IMR-90 (cell line): ENCODE measurements at regions not wholly inside any gene's neighbourhood (a gene's known extent, or its start where the extent isn't known, plus 50 kb on each side); places are given as distances from the start of the nearest gene placed in this dataset.
A peak's percentile ranks its signal among the peaks of the same experiment; 100 is the strongest.

Source experiments
- ATAC-seq: fragments of 200-7000 bp; cut with Tn5 transposase; 2 replicates; pipeline ENCODE4 v1.9.1; 2020; ENCODE audit warnings: low read depth, mild to moderate bottlenecking, moderate library complexity
- BruUV-seq: library from RNA; stranded (reverse); fragments of 400-500 nt; replicated peaks from 2 replicates; lab custom pipeline; 2021; lab: Mats Ljungman, UMichigan
- CTCF ChIA-PET: fragments of 300-600 bp; formaldehyde crosslinking; extraction: SDS; loops from one replicate; lab custom pipeline; 2021; ENCODE audit warnings: antibody characterized with exemption; lab: Yijun Ruan, JAX
- POLR2A ChIA-PET: fragments of 300-600 bp; sonication (Branson Sonifier 250); formaldehyde crosslinking; loops from one replicate; lab custom pipeline; 2022; ENCODE audit warnings: antibody characterized with exemption; ENCODE audit not compliant: unreplicated experiment; lab: Charles Lee
- DNase-seq: peaks from one replicate; pipeline ENCODE4 v3.0.0; 2013
- H2AFZ ChIP-seq: replicated peaks from 2 replicates; pipeline ENCODE3; 2013; ENCODE audit warnings: low read length, mild to moderate bottlenecking; ENCODE audit not compliant: poor library complexity
- H2AK5ac ChIP-seq: 2 replicates; pipeline ENCODE4 v1.6.1; 2013; ENCODE audit warnings: low read depth, low read length, inconsistent platforms
- H2AK9ac ChIP-seq: replicated peaks from 2 replicates; pipeline ENCODE3; 2013; ENCODE audit warnings: mild to moderate bottlenecking, low read depth, low read length, moderate library complexity; ENCODE audit not compliant: poor library complexity
- H2BK120ac ChIP-seq: 2 replicates; pipeline ENCODE4 v1.6.1; 2013; ENCODE audit warnings: low read depth, low read length, inconsistent platforms
- H2BK15ac ChIP-seq: 3 replicates; pipeline ENCODE4 v1.6.1; 2013; ENCODE audit warnings: low read depth, low read length, inconsistent platforms
- H2BK20ac ChIP-seq: 2 replicates; pipeline ENCODE4 v1.6.1; 2013; ENCODE audit warnings: low read depth, mild to moderate bottlenecking, inconsistent platforms, low read length, moderate library complexity
- H2BK5ac ChIP-seq: 2 replicates; pipeline ENCODE4 v1.6.1; 2013; ENCODE audit warnings: mild to moderate bottlenecking, low read depth, low read length, inconsistent platforms; ENCODE audit not compliant: poor library complexity, severe bottlenecking
- H3K14ac ChIP-seq: replicated peaks from 2 replicates; pipeline ENCODE4 v1.6.1; 2013; ENCODE audit warnings: low read depth, low read length, inconsistent platforms
- H3K18ac ChIP-seq: 2 replicates; pipeline ENCODE4 v1.6.1; 2013; ENCODE audit warnings: low read depth, low read length, control low read depth
- H3K23ac ChIP-seq: 2 replicates; pipeline ENCODE4 v1.6.1; 2013; ENCODE audit warnings: low read depth, low read length, inconsistent platforms
- H3K27ac ChIP-seq: 2 replicates; pipeline ENCODE4 v1.5.1; 2013; ENCODE audit warnings: mild to moderate bottlenecking, control low read depth, low read length; ENCODE audit not compliant: insufficient read depth
- H3K27me3 ChIP-seq: 2 replicates; pipeline ENCODE4 v1.6.1; 2013; ENCODE audit warnings: low read length; ENCODE audit not compliant: control insufficient read depth, insufficient read depth
- H3K36me3 ChIP-seq: 2 replicates; pipeline ENCODE4 v1.6.1; 2013; ENCODE audit warnings: low read length, mixed read lengths; ENCODE audit not compliant: control insufficient read depth, insufficient read depth
- H3K4ac ChIP-seq: 2 replicates; pipeline ENCODE4 v1.6.1; 2013; ENCODE audit warnings: low read depth, low read length, inconsistent platforms
- H3K4me1 ChIP-seq: 2 replicates; pipeline ENCODE4 v1.6.1; 2013; ENCODE audit warnings: low read length, mixed read lengths; ENCODE audit not compliant: control insufficient read depth, insufficient read depth
- H3K4me2 ChIP-seq: 2 replicates; pipeline ENCODE4 v1.6.1; 2013; ENCODE audit warnings: low read depth, mild to moderate bottlenecking, control low read depth, low read length, moderate library complexity
- H3K4me3 ChIP-seq: 2 replicates; pipeline ENCODE4 v1.5.1; 2013; ENCODE audit warnings: low read depth, mild to moderate bottlenecking, control low read depth, low read length, moderate library complexity; ENCODE audit not compliant: insufficient read depth
- H3K56ac ChIP-seq: 2 replicates; pipeline ENCODE4 v1.6.1; 2013; ENCODE audit warnings: low read length, inconsistent platforms; ENCODE audit not compliant: insufficient read depth; ENCODE audit errors: extremely low read depth
- H3K79me1 ChIP-seq, 2 experiments: 2 replicates each; pipeline ENCODE4 v1.6.1; 2013; ENCODE audit warnings: low read length in 2 of 2, inconsistent platforms in 1 of 2, low read depth in 1 of 2
- H3K9ac ChIP-seq: 2 replicates; pipeline ENCODE4 v1.6.1; 2013; ENCODE audit warnings: low read depth, low read length, control low read depth
- H3K9me1 ChIP-seq: 2 replicates; pipeline ENCODE4 v1.6.1; 2013; ENCODE audit warnings: low read length, inconsistent platforms; ENCODE audit not compliant: insufficient read depth
- H3K9me3 ChIP-seq: 2 replicates; pipeline ENCODE4 v1.6.1; 2013; ENCODE audit warnings: low read length; ENCODE audit not compliant: control insufficient read depth, insufficient read depth
- H4K20me1 ChIP-seq: 2 replicates; pipeline ENCODE4 v1.6.1; 2013; ENCODE audit warnings: low read length, inconsistent platforms; ENCODE audit not compliant: insufficient read depth
- H4K5ac ChIP-seq: 2 replicates; pipeline ENCODE4 v1.6.1; 2013; ENCODE audit warnings: mild to moderate bottlenecking, low read depth, low read length, control low read depth
- H4K8ac ChIP-seq, 2 experiments: 2 replicates each; pipeline ENCODE4 v1.6.1; 2013; ENCODE audit warnings: low read depth in 2 of 2, low read length in 2 of 2, control low read depth in 1 of 2, inconsistent platforms in 1 of 2
- H4K91ac ChIP-seq: 2 replicates; pipeline ENCODE4 v1.6.1; 2013; ENCODE audit warnings: low read depth, low read length, inconsistent platforms; ENCODE audit not compliant: insufficient read depth
- BHLHE40 ChIP-seq: fragments of 150-350 bp; IDR thresholded peaks from 2 replicates; pipeline ENCODE4 v1.6.1; 2016; ENCODE audit warnings: mild to moderate bottlenecking, low read depth, low read length
- CEBPB ChIP-seq: IDR thresholded peaks from 2 replicates; pipeline ENCODE4 v1.6.1; 2012; ENCODE audit warnings: low read depth, low read length, improper control_type of control experiment
- CHD1 ChIP-seq: IDR thresholded peaks from 2 replicates; pipeline ENCODE4 v1.6.1; 2012; ENCODE audit warnings: low read depth, low read length, improper control_type of control experiment
- CTCF ChIP-seq: conservative IDR thresholded peaks from 2 replicates; pipeline ENCODE4 v1.5.1; 2012; ENCODE audit warnings: mild to moderate bottlenecking, low read depth, low read length, improper control_type of control experiment
- ELK1 ChIP-seq: fragments of 150-350 bp; IDR thresholded peaks from 2 replicates; pipeline ENCODE4 v1.6.1; 2016; ENCODE audit warnings: low read depth, mild to moderate bottlenecking, low read length, moderate library complexity, borderline replicate concordance
- FOS ChIP-seq: fragments of 150-350 bp; IDR thresholded peaks from 2 replicates; pipeline ENCODE4 v1.6.1; 2016; ENCODE audit warnings: low read depth, low read length
- MAFK ChIP-seq: IDR thresholded peaks from 2 replicates; pipeline ENCODE4 v1.6.1; 2012; ENCODE audit warnings: low read depth, low read length, improper control_type of control experiment
- MAZ ChIP-seq: IDR thresholded peaks from 2 replicates; pipeline ENCODE4 v1.6.1; 2012; ENCODE audit warnings: low read depth, mild to moderate bottlenecking, low read length, improper control_type of control experiment, moderate library complexity, borderline replicate concordance
- MXI1 ChIP-seq: IDR thresholded peaks from 2 replicates; pipeline ENCODE4 v1.6.1; 2012; ENCODE audit warnings: low read depth, mild to moderate bottlenecking, low read length, moderate library complexity, borderline replicate concordance
- NFE2L2 ChIP-seq: fragments of 150-350 bp; IDR thresholded peaks from 2 replicates; pipeline ENCODE4 v1.6.1; 2016; ENCODE audit warnings: low read depth, mild to moderate bottlenecking, low read length
- POLR2A ChIP-seq: IDR thresholded peaks from 2 replicates; pipeline ENCODE4 v1.6.1; 2012; ENCODE audit warnings: mild to moderate bottlenecking, low read depth, low read length
- RAD21 ChIP-seq: IDR thresholded peaks from 2 replicates; pipeline ENCODE4 v1.6.1; 2012; ENCODE audit warnings: low read length, improper control_type of control experiment
- RCOR1 ChIP-seq: IDR thresholded peaks from 2 replicates; pipeline ENCODE4 v1.6.1; 2012; ENCODE audit warnings: mild to moderate bottlenecking, low read length, improper control_type of control experiment; ENCODE audit not compliant: insufficient replicate concordance
- RFX5 ChIP-seq: IDR thresholded peaks from 2 replicates; pipeline ENCODE4 v1.8.0; 2012; ENCODE audit warnings: low read depth, mild to moderate bottlenecking, low read length, moderate library complexity
- SMC3 ChIP-seq: fragments of 150-350 bp; IDR thresholded peaks from 2 replicates; pipeline ENCODE4 v1.6.1; 2016; ENCODE audit warnings: low read depth, mild to moderate bottlenecking, antibody characterized with exemption, low read length, moderate library complexity
- USF2 ChIP-seq: fragments of 150-350 bp; IDR thresholded peaks from 2 replicates; pipeline ENCODE4 v1.6.1; 2017; ENCODE audit warnings: mild to moderate bottlenecking, antibody characterized with exemption, low read length, low read depth
- WGBS, 2 experiments: methylation state at CpG; one replicate each; pipeline versions ENCODE4 v1.1.5 to v1.1.7; 2013; ENCODE audit warnings: missing lambda C conversion rate in 2 of 2; ENCODE audit not compliant: insufficient read length in 1 of 2; ENCODE audit errors: extremely low coverage in 2 of 2; 5-methylcytosine and 5-hydroxymethylcytosine counted together
- dilution Hi-C: fragments of 300-500 bp; cut with HindIII; formaldehyde crosslinking; loops from one replicate; pipeline ENCODE4 v1.14.3; 2018; ENCODE audit warnings: low sequenced_read_pairs; ENCODE audit not compliant: unreplicated experiment
- in situ Hi-C: fragments of 300-500 bp; cut with MboI; formaldehyde crosslinking; loops from 3 replicates; pipeline ENCODE4 v1.14.3; 2019; ENCODE audit warnings: low sequenced_read_pairs, inconsistent platforms, mixed read lengths
- intact Hi-C: fragments of 100-400 bp; cut with micrococcal nuclease; formaldehyde crosslinking; loops from 2 replicates; pipeline ENCODE4 v1.10.0; 2022

- H3K27me3 ChIP-seq = no peaks in the 10 kb centered on the region
- no peak overlapping the region for H3K4ac ChIP-seq
- no peak; the same call in 1 of the 2 replicates for ATAC-seq
- ChIA-PET CTCF (no interaction called here), POLR2A (no interaction called here)
- no peak overlapping the region for H4K8ac ChIP-seq
- intact Hi-C loops (no loop called here), dilution Hi-C loops (no loop called here), in situ Hi-C loops (no loop called here)
- BruUV-seq = no TSS peak
- H3K4me2 ChIP-seq = no peak overlapping the region
- no peak overlapping the region for H3K4me3 ChIP-seq
- no peaks in the 10 kb centered on the region for H3K9me1 ChIP-seq
- H3K9ac ChIP-seq = no peak overlapping the region
- no peak overlapping the region for H3K23ac ChIP-seq
- H2BK5ac ChIP-seq = no peak overlapping the region
- no peak overlapping the region for H4K91ac ChIP-seq
- WGBS, 2 experiments = no CpG with 5 or more reads among the region's 2 CpGs
- H3K36me3 ChIP-seq = no peaks in the 10 kb centered on the region
- no peaks in the 10 kb centered on the region for H3K9me3 ChIP-seq
- H4K5ac ChIP-seq = no peak overlapping the region
- H2BK120ac ChIP-seq = no peak overlapping the region
- no peaks in the 10 kb centered on the region for H4K20me1 ChIP-seq
- H3K18ac ChIP-seq = no peak overlapping the region
- H2AK9ac ChIP-seq = no peak overlapping the region
- TF ChIP-seq RFX5 = no peak
- no peak for TF ChIP-seq CHD1
- no peak for TF ChIP-seq BHLHE40
- TF ChIP-seq FOS = no peak
- no peak for TF ChIP-seq SMC3
- no peak for TF ChIP-seq USF2
- TF ChIP-seq POLR2A = no peak
- TF ChIP-seq CEBPB = no peak
- no peak for TF ChIP-seq RAD21
- TF ChIP-seq RCOR1 = no peak
- no peak for TF ChIP-seq NFE2L2
- no peak for TF ChIP-seq ELK1
- no peak for TF ChIP-seq MAZ
- TF ChIP-seq MAFK = no peak
- no peak for TF ChIP-seq MXI1
- TF ChIP-seq CTCF = no peak
- peak; percentile 85 for DNase-seq
- no peak overlapping the region for H2AK5ac ChIP-seq
- no peak overlapping the region for H3K27ac ChIP-seq
- H2BK15ac ChIP-seq = no peak overlapping the region
- H3K14ac ChIP-seq = no peak overlapping the region
- H2AFZ ChIP-seq = no peak overlapping the region
- no peak overlapping the region for H3K56ac ChIP-seq
- no peaks in the 10 kb centered on the region for H3K79me1 ChIP-seq
- H3K4me1 ChIP-seq = no peaks in the 10 kb centered on the region
- H2BK20ac ChIP-seq = no peak overlapping the region
These were observed 143.2 kb upstream of the GRIA4 start for GRCh38 chr11:105466582-105467228.
